GM23248 (cell line): ENCODE measurements at regions not wholly inside any gene's neighbourhood (a gene's known extent, or its start where the extent isn't known, plus 50 kb on each side); places are given as distances from the start of the nearest gene placed in this dataset.

Experiments used
- EZH2 ChIP-seq: fragments of 200-600 bp; sonication (generic); IDR thresholded peaks from 2 replicates; pipeline ENCODE4 v1.6.1; 2018; ENCODE audit warnings: antibody characterized with exemption, mild to moderate bottlenecking; ENCODE audit not compliant: insufficient read depth, poor library complexity, severe bottlenecking
- EZH2phosphoT487 ChIP-seq: fragments of 200-600 bp; sonication (generic); IDR thresholded peaks from 2 replicates; pipeline ENCODE4 v1.6.1; 2018; ENCODE audit warnings: antibody characterized with exemption, moderate library complexity, mild to moderate bottlenecking, low read depth; ENCODE audit not compliant: insufficient read depth

GRCh38 chr6:105746130-105746505 is 340.0 kb upstream of the PRDM1 start:
- TF ChIP-seq EZH2 (no peak), EZH2phosphoT487 (no peak)
